ENCODE measurements at regions not wholly inside any gene's neighbourhood (a gene's known extent, or its start where the extent isn't known, plus 50 kb on each side); places are given as distances from the start of the nearest gene placed in this dataset.

DNA sequence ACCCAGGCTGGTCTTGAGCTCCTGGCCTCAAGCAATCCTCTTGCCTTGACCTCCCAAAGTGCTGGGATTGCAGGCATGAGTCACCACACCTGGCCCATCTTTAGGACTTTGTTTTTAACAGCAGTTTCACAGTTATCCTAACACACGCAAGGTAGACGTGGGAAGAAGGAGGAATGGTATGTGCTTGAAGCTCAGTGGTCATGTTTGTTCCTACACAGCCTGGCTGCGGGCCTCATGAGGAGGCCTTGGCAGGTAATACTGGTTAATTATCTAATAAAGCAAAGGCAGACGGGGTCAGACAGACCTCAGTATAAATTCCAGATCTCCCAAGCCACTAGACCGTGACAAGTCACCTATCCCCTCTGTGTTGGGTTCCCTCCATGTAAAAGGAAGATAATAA, 271.8 kb downstream of the PCNX1 start:
- H3F3A ChIP-seq (replicated peaks; ENCODE audit: low read depth) = no peaks in the 10 kb centered on the region
- H3K27me3 Mint-ChIP-seq (ENCODE audit: insufficient read depth, low read depth, poor library complexity) = peaks cover 11% of the 10 kb centered on the region
- H3K79me2 ChIP-seq (replicated peaks; ENCODE audit: insufficient read depth) = no peaks in the 10 kb centered on the region
- no peak overlapping the region for H3K4me3 ChIP-seq
- TF ChIP-seq, protein P1, sequence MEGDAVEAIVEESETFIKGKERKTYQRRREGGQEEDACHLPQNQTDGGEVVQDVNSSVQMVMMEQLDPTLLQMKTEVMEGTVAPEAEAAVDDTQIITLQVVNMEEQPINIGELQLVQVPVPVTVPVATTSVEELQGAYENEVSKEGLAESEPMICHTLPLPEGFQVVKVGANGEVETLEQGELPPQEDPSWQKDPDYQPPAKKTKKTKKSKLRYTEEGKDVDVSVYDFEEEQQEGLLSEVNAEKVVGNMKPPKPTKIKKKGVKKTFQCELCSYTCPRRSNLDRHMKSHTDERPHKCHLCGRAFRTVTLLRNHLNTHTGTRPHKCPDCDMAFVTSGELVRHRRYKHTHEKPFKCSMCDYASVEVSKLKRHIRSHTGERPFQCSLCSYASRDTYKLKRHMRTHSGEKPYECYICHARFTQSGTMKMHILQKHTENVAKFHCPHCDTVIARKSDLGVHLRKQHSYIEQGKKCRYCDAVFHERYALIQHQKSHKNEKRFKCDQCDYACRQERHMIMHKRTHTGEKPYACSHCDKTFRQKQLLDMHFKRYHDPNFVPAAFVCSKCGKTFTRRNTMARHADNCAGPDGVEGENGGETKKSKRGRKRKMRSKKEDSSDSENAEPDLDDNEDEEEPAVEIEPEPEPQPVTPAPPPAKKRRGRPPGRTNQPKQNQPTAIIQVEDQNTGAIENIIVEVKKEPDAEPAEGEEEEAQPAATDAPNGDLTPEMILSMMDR (conservative IDR thresholded peaks at IDR 0.05; ENCODE audit: low read depth in 2 of 2) = no peak
- TF ChIP-seq JUNB (IDR thresholded peaks at IDR 0.05; ENCODE audit: unreplicated experiment) (no peak), CREB1 (CRISPR knock-in tag; IDR thresholded peaks at IDR 0.05; ENCODE audit: low read depth) (no peak), EZH2 (IDR thresholded peaks at IDR 0.05; ENCODE audit: low read depth, unreplicated experiment) (no peak), ZNF114 (CRISPR knock-in tag; IDR thresholded peaks at IDR 0.05) (no peak), POLR2AphosphoS5 (IDR thresholded peaks at IDR 0.05; ENCODE audit: low read depth) (no peak), STAT1 (IDR thresholded peaks at IDR 0.05; ENCODE audit: unreplicated experiment) (no peak)
- TF ChIP-seq, protein P2, sequence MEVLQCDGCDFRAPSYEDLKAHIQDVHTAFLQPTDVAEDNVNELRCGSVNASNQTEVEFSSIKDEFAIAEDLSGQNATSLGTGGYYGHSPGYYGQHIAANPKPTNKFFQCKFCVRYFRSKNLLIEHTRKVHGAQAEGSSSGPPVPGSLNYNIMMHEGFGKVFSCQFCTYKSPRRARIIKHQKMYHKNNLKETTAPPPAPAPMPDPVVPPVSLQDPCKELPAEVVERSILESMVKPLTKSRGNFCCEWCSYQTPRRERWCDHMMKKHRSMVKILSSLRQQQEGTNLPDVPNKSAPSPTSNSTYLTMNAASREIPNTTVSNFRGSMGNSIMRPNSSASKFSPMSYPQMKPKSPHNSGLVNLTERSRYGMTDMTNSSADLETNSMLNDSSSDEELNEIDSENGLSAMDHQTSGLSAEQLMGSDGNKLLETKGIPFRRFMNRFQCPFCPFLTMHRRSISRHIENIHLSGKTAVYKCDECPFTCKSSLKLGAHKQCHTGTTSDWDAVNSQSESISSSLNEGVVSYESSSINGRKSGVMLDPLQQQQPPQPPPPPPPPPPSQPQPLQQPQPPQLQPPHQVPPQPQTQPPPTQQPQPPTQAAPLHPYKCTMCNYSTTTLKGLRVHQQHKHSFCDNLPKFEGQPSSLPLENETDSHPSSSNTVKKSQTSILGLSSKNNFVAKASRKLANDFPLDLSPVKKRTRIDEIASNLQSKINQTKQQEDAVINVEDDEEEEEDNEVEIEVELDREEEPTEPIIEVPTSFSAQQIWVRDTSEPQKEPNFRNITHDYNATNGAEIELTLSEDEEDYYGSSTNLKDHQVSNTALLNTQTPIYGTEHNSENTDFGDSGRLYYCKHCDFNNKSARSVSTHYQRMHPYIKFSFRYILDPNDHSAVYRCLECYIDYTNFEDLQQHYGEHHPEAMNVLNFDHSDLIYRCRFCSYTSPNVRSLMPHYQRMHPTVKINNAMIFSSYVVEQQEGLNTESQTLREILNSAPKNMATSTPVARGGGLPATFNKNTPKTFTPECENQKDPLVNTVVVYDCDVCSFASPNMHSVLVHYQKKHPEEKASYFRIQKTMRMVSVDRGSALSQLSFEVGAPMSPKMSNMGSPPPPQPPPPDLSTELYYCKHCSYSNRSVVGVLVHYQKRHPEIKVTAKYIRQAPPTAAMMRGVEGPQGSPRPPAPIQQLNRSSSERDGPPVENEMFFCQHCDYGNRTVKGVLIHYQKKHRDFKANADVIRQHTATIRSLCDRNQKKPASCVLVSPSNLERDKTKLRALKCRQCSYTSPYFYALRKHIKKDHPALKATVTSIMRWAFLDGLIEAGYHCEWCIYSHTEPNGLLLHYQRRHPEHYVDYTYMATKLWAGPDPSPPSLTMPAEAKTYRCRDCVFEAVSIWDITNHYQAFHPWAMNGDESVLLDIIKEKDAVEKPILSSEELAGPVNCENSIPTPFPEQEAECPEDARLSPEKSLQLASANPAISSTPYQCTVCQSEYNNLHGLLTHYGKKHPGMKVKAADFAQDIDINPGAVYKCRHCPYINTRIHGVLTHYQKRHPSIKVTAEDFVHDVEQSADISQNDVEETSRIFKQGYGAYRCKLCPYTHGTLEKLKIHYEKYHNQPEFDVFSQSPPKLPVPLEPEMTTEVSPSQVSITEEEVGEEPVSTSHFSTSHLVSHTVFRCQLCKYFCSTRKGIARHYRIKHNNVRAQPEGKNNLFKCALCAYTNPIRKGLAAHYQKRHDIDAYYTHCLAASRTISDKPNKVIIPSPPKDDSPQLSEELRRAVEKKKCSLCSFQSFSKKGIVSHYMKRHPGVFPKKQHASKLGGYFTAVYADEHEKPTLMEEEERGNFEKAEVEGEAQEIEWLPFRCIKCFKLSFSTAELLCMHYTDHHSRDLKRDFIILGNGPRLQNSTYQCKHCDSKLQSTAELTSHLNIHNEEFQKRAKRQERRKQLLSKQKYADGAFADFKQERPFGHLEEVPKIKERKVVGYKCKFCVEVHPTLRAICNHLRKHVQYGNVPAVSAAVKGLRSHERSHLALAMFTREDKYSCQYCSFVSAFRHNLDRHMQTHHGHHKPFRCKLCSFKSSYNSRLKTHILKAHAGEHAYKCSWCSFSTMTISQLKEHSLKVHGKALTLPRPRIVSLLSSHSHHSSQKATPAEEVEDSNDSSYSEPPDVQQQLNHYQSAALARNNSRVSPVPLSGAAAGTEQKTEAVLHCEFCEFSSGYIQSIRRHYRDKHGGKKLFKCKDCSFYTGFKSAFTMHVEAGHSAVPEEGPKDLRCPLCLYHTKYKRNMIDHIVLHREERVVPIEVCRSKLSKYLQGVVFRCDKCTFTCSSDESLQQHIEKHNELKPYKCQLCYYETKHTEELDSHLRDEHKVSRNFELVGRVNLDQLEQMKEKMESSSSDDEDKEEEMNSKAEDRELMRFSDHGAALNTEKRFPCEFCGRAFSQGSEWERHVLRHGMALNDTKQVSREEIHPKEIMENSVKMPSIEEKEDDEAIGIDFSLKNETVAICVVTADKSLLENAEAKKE (CRISPR knock-in tag; IDR thresholded peaks at IDR 0.05) = no peak
- H3K4me2 ChIP-seq = no peak overlapping the region
- peaks cover 4% of the 10 kb centered on the region for H3K4me1 Mint-ChIP-seq
- no peaks in the 10 kb centered on the region for H3K36me3 Mint-ChIP-seq (ENCODE audit: low read depth)
- H4K20me1 ChIP-seq (replicated peaks; ENCODE audit: insufficient read depth) = no peaks in the 10 kb centered on the region
- H3K9me2 ChIP-seq (ENCODE audit: insufficient read depth) = 0 out of 2 replicates have a peak, but pooled peaks cover 12% of the 10 kb centered on the region
- H3K9me3 Mint-ChIP-seq = no peaks in the 10 kb centered on the region; the same call in 2 of the 3 replicates
- no peak for ATAC-seq
- DNase-seq (ENCODE audit: low spot score) = no peak
- peaks cover 6% of the 10 kb centered on the region for H3K4me1 ChIP-seq (ENCODE audit: insufficient read depth)
- no peaks in the 10 kb centered on the region for H3K27me3 ChIP-seq (ENCODE audit: insufficient read depth)
- no peaks in the 10 kb centered on the region for H3K36me3 ChIP-seq (ENCODE audit: insufficient read depth)
- no peak overlapping the region for H2AFZ ChIP-seq
- H3K4me3 Mint-ChIP-seq = no peak overlapping the region
- H3K27ac Mint-ChIP-seq = no peak overlapping the region
- H3K27ac ChIP-seq (ENCODE audit: low read depth) = no peak overlapping the region

Measured in GM23338 (cell line).